Left lung (tissue), 4 donors: ENCODE measurements at regions not wholly inside any gene's neighbourhood (a gene's known extent, or its start where the extent isn't known, plus 50 kb on each side); places are given as distances from the start of the nearest gene placed in this dataset.

Source experiments
- ATAC-seq: fragments of 200-7000 bp; cut with Tn5 transposase; one replicate; pipeline ENCODE4 v1.9.1; 2020; ENCODE audit warnings: moderate library complexity
- DNase-seq, 4 donors: peaks; one replicate each; pipeline ENCODE4 v3.0.0-alpha.2; 2013 to 2020
- H3K27ac ChIP-seq, 2 donors: fragments of 200-600 bp; sonication (generic) in 1 of 2; one replicate each; pipeline versions ENCODE4 v1.5.0 to v1.8.0; 2020 to 2021
- H3K27me3 ChIP-seq, 2 donors: fragments of 200-600 bp; sonication (generic) in 1 of 2; one replicate each; pipeline versions ENCODE4 v1.5.0 to v1.8.0; 2020 to 2021
- H3K36me3 ChIP-seq, 2 donors: fragments of 200-600 bp; sonication (generic) in 1 of 2; one replicate each; pipeline versions ENCODE4 v1.5.0 to v1.8.0; 2020 to 2021
- H3K4me1 ChIP-seq, 2 donors: fragments of 200-600 bp; one replicate each; pipeline ENCODE4 v1.8.0; 2021
- H3K4me3 ChIP-seq, 2 donors: fragments of 200-600 bp; sonication (generic) in 1 of 2; one replicate each; pipeline versions ENCODE4 v1.5.0 to v1.8.0; 2020 to 2021; ENCODE audit warnings: mild to moderate bottlenecking in 1 of 2
- H3K9me3 ChIP-seq, 2 donors: fragments of 200-600 bp; sonication (generic) in 1 of 2; one replicate each; pipeline versions ENCODE4 v1.5.0 to v1.8.0; 2020 to 2021
- CTCF ChIP-seq, 2 donors: fragments of 200-600 bp; sonication (generic) in 1 of 2; IDR thresholded peaks; one replicate each; pipeline versions ENCODE4 v1.5.0 to v1.8.0; 2021; ENCODE audit warnings: antibody characterized with exemption in 2 of 2
- intact Hi-C, 2 donors: fragments of 100-400 bp; cut with DNase I; formaldehyde crosslinking; loops; one replicate each; pipeline versions ENCODE4 v1.11.2 to v1.14.2; 2022
- donor health status: DM: no; HTN: yes; CAD: no.
- donor health status: DM: no; HTN: no; CAD: no.

- Histone ChIP-seq H3K36me3 (no peaks in the 10 kb centered on the region), H3K27ac (no peak overlapping the region), H3K4me3 (no peak overlapping the region), H3K4me1 (no peaks in the 10 kb centered on the region), H3K27me3 (peaks cover 0 to 9% of the 10 kb centered on the region in 2 donors), H3K9me3 (no peaks in the 10 kb centered on the region)
- intact Hi-C loops: no loop called here
- no peak for TF ChIP-seq CTCF (IDR thresholded peaks at IDR 0.05)
- ATAC-seq (no peak), DNase-seq (no peak)
These were observed 158.4 kb upstream of the BACE2 start for GRCh38 chr21:41009398-41010100.

- no peak for TF ChIP-seq CTCF (IDR thresholded peaks at IDR 0.05)
- no peaks in the 10 kb centered on the region for H3K4me1 ChIP-seq
- no peak overlapping the region for H3K4me3 ChIP-seq
- DNase-seq (no peak), ATAC-seq (no peak)
- H3K27ac ChIP-seq: no peak overlapping the region
- peaks cover 0 to 9% of the 10 kb centered on the region in 2 donors for H3K27me3 ChIP-seq
- H3K36me3 ChIP-seq: no peaks in the 10 kb centered on the region
- intact Hi-C loops: no loop called here
- H3K9me3 ChIP-seq: no peaks in the 10 kb centered on the region
These were observed 157.9 kb upstream of the BACE2 start for GRCh38 chr21:41010101-41010435.

GRCh38 chr21:41011098-41011731 is 156.7 kb upstream of the BACE2 start:
- Histone ChIP-seq H3K4me3 (no peak overlapping the region), H3K9me3 (no peaks in the 10 kb centered on the region), H3K27me3 (peaks cover 0 to 9% of the 10 kb centered on the region in 2 donors), H3K27ac (no peak overlapping the region), H3K4me1 (no peaks in the 10 kb centered on the region), H3K36me3 (no peaks in the 10 kb centered on the region)
- DNase-seq (no peak), ATAC-seq (no peak)
- intact Hi-C loops: no loop called here
- TF ChIP-seq CTCF (IDR thresholded peaks at IDR 0.05): no peak

- peaks cover 0 to 9% of the 10 kb centered on the region in 2 donors for H3K27me3 ChIP-seq
- H3K9me3 ChIP-seq: no peaks in the 10 kb centered on the region
- no peaks in the 10 kb centered on the region for H3K4me1 ChIP-seq
- no peak for DNase-seq
- no peaks in the 10 kb centered on the region for H3K36me3 ChIP-seq
- intact Hi-C loops: no loop called here
- TF ChIP-seq CTCF (IDR thresholded peaks at IDR 0.05): no peak
- H3K27ac ChIP-seq: no peak overlapping the region
- ATAC-seq: no peak
- H3K4me3 ChIP-seq: no peak overlapping the region
These were observed 156.0 kb upstream of the BACE2 start for GRCh38 chr21:41011951-41012366.

GRCh38 chr21:41012425-41012824 is 155.5 kb upstream of the BACE2 start:
- no peaks in the 10 kb centered on the region for H3K9me3 ChIP-seq
- H3K27ac ChIP-seq: no peak overlapping the region
- ATAC-seq: no peak
- no peaks in the 10 kb centered on the region for H3K4me1 ChIP-seq
- peaks cover 0 to 9% of the 10 kb centered on the region in 2 donors for H3K27me3 ChIP-seq
- DNase-seq: no peak
- H3K4me3 ChIP-seq: no peak overlapping the region
- TF ChIP-seq CTCF (IDR thresholded peaks at IDR 0.05): no peak
- H3K36me3 ChIP-seq: no peaks in the 10 kb centered on the region
- intact Hi-C loops: no loop called here
